PC-9 (cell line): ENCODE measurements at regions not wholly inside any gene's neighbourhood (a gene's known extent, or its start where the extent isn't known, plus 50 kb on each side); places are given as distances from the start of the nearest gene placed in this dataset.

Experiments
- BruUV-seq: library from RNA; stranded (reverse); fragments of 400-500 nt; replicated peaks from 2 replicates; lab custom pipeline; 2021; lab: Mats Ljungman, UMichigan
- CTCF ChIA-PET: fragments of 300-600 bp; sonication (Branson Sonifier 250); formaldehyde crosslinking; loops from one replicate; lab custom pipeline; 2022; ENCODE audit warnings: antibody characterized with exemption; lab: Charles Lee
- POLR2A ChIA-PET: fragments of 300-600 bp; sonication (Branson Sonifier 250); formaldehyde crosslinking; loops from one replicate; lab custom pipeline; 2022; ENCODE audit warnings: antibody characterized with exemption; ENCODE audit not compliant: unreplicated experiment; lab: Charles Lee
- DNase-seq, 2 experiments: peaks; one replicate each; pipeline versions ENCODE4 v3.0.0 to v3.0.0-alpha.2; 2015 to 2022; ENCODE audit warnings: mixed read lengths in 1 of 2
- H2AFZ ChIP-seq: fragments of 200-600 bp; sonication (generic); 2 replicates; pipeline ENCODE4 v1.8.1; 2017; ENCODE audit warnings: antibody characterized with exemption
- H3F3A ChIP-seq: fragments of 200-600 bp; sonication (generic); 2 replicates; pipeline ENCODE4 v1.8.1; 2017; ENCODE audit warnings: antibody characterized with exemption, mild to moderate bottlenecking, low read depth; ENCODE audit not compliant: insufficient read depth
- H3K27ac ChIP-seq: fragments of 200-600 bp; sonication (generic); 2 replicates; pipeline ENCODE4 v1.6.1; 2016; ENCODE audit warnings: mixed run types
- H3K27me3 ChIP-seq: fragments of 200-600 bp; sonication (generic); 2 replicates; pipeline ENCODE4 v1.6.1; 2016; ENCODE audit warnings: low read depth, mixed run types; ENCODE audit not compliant: insufficient read depth
- H3K36me3 ChIP-seq: fragments of 200-600 bp; sonication (generic); 2 replicates; pipeline ENCODE4 v1.6.1; 2016; ENCODE audit warnings: low read depth, mixed run types
- H3K4me1 ChIP-seq: fragments of 200-600 bp; sonication (generic); replicated peaks from 2 replicates; pipeline ENCODE4 v1.6.1; 2016; ENCODE audit warnings: mixed run types; ENCODE audit not compliant: insufficient read depth
- H3K4me2 ChIP-seq: fragments of 200-600 bp; sonication (generic); 2 replicates; pipeline ENCODE4 v1.6.1; 2017; ENCODE audit warnings: mixed run types
- H3K4me3 ChIP-seq: fragments of 200-600 bp; sonication (generic); 2 replicates; pipeline ENCODE4 v1.6.1; 2016; ENCODE audit warnings: mixed run types
- H3K79me2 ChIP-seq: fragments of 200-600 bp; sonication (generic); 2 replicates; pipeline ENCODE4 v1.6.1; 2017; ENCODE audit warnings: low read depth, mixed run types
- H3K9me2 ChIP-seq: fragments of 200-600 bp; sonication (generic); 2 replicates; pipeline ENCODE4 v1.8.1; 2017; ENCODE audit warnings: mild to moderate bottlenecking; ENCODE audit not compliant: insufficient read depth
- H3K9me3 ChIP-seq: fragments of 200-600 bp; sonication (generic); 2 replicates; pipeline ENCODE4 v1.8.1; 2016; ENCODE audit warnings: low read depth; ENCODE audit not compliant: insufficient read depth
- H4K20me1 ChIP-seq: fragments of 200-600 bp; sonication (generic); 2 replicates; pipeline ENCODE4 v1.8.1; 2017; ENCODE audit not compliant: insufficient read depth
- EZH2 ChIP-seq: fragments of 200-600 bp; sonication (generic); IDR thresholded peaks from 2 replicates; pipeline ENCODE4 v1.8.0; 2017; ENCODE audit warnings: antibody characterized with exemption, low read depth
- intact Hi-C: fragments of 100-400 bp; cut with micrococcal nuclease; formaldehyde crosslinking; loops from one replicate; pipeline ENCODE4 v1.10.0; 2022; ENCODE audit not compliant: unreplicated experiment
- TF ChIP-seq, protein P1 (sequence below): fragments of 200-600 bp; sonication (generic); conservative IDR thresholded peaks from 2 replicates; pipeline ENCODE4 v1.6.1; 2017; ENCODE audit warnings: mixed run types, antibody characterized with exemption, mild to moderate bottlenecking, moderate library complexity

DNA sequence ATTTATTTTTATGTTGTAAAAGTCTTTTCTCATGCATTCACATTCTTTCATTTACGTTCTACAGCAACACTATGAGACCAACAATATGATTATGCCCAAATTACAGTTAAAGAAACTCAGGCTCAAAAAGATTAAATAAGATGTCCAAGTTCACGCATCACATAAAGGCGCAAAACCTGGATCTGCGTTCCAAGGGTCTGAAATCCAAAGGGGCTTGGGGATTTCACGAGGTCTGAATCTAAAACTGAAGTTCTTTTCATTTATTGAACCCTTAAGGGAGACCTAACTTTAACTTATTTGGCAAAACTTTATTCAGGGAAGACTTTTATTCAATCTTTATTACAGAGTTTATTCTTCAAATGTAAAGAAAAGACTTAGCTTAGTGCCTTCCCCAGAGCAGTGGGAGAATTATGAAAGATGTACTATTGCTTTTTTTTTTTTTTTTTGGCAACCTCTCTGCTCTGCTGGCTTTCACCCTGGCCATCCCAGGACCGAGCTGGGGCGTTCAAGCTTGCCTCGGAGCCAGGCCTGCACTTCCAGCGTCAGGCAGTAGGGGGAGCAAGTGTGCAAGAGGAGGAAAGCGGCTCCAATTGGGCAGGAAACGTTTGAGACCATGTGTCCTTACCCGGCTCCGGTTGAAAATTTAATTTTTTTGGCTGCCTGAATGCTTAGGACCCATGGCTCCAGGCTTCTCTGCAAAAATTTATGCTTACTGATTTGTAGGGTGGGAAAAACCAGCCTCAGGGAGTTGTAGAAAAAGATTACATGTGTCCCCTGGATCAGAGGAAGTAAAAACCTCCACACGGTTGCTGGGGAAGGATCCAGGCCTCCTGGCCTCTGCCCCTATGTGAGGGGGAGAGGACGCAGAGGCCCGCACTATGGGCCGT, 344.3 kb upstream of the KLF3 start:
- Histone ChIP-seq H3K4me2 (peak overlapping the region; percentile 56), H3K4me1 (peaks cover 27% of the 10 kb centered on the region), H3F3A (peaks cover 27% of the 10 kb centered on the region), H3K79me2 (no peaks in the 10 kb centered on the region), H3K4me3 (peak overlapping the region; percentile 10; the same call in 1 of the 2 replicates), H3K36me3 (no peaks in the 10 kb centered on the region), H3K27me3 (no peaks in the 10 kb centered on the region), H3K9me2 (no peaks in the 10 kb centered on the region), H4K20me1 (no peaks in the 10 kb centered on the region), H3K9me3 (no peaks in the 10 kb centered on the region; the same call in 1 of the 2 replicates), H3K27ac (peak overlapping the region; percentile 76), H2AFZ (no peak overlapping the region; the same call in 1 of the 2 replicates)
- ChIA-PET CTCF (interaction anchor here (0.6 to 1.9 kb wide), 14 partner anchors 44 to 1007 kb away, joined by 3 to 20 read pairs (median 7); no protein-coding TSS in a partner anchor), POLR2A (interaction anchor here (0.6 kb wide), 2 partner anchors 27 to 109 kb away, joined by 4 to 5 read pairs; no protein-coding TSS in a partner anchor)
- BruUV-seq: no TSS peak
- TF ChIP-seq, protein P1, sequence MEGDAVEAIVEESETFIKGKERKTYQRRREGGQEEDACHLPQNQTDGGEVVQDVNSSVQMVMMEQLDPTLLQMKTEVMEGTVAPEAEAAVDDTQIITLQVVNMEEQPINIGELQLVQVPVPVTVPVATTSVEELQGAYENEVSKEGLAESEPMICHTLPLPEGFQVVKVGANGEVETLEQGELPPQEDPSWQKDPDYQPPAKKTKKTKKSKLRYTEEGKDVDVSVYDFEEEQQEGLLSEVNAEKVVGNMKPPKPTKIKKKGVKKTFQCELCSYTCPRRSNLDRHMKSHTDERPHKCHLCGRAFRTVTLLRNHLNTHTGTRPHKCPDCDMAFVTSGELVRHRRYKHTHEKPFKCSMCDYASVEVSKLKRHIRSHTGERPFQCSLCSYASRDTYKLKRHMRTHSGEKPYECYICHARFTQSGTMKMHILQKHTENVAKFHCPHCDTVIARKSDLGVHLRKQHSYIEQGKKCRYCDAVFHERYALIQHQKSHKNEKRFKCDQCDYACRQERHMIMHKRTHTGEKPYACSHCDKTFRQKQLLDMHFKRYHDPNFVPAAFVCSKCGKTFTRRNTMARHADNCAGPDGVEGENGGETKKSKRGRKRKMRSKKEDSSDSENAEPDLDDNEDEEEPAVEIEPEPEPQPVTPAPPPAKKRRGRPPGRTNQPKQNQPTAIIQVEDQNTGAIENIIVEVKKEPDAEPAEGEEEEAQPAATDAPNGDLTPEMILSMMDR: peak; percentile 98
- no peak for TF ChIP-seq EZH2
- DNase-seq: peak; percentile 79 to 92
- intact Hi-C loops: loop anchor here (1.0 to 5.0 kb wide), 9 partner anchors 44 to 409 kb away; no protein-coding TSS in a partner anchor

DNA sequence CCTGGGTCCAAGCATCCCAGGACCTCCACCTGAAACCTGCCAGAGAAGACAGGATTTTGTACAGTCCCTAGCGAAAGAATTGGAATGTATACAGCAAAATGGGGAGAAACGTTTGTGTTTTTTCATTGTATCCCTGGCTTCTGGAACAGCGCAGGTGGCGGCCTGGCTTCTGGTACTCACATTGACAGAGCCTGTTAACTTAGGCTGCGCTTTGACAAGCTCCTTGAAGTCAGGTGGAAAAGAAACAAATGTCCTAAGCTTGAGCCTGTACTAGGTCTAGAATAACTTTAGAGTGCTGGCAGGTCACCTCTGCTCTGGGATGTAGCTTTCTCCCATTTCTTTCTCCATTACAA, 343.7 kb upstream of the KLF3 start:
- H3K27ac ChIP-seq: peak overlapping the region; percentile 76; the same call in 1 of the 2 replicates
- intact Hi-C loops: loop anchor here (5.0 kb wide), 1 partner anchor 52 kb away; no protein-coding TSS in a partner anchor
- no peak overlapping the region for H3K4me3 ChIP-seq
- H3K9me3 ChIP-seq: no peaks in the 10 kb centered on the region; the same call in 1 of the 2 replicates
- no peaks in the 10 kb centered on the region for H4K20me1 ChIP-seq
- peak overlapping the region; percentile 21 for H3K4me2 ChIP-seq
- BruUV-seq: no TSS peak
- no peaks in the 10 kb centered on the region for H3K79me2 ChIP-seq
- ChIA-PET CTCF (interaction anchor here (0.6 to 1.9 kb wide), 7 partner anchors 45 to 408 kb away, joined by 3 to 14 read pairs (median 6); no protein-coding TSS in a partner anchor), POLR2A (no interaction called here)
- H3K9me2 ChIP-seq: no peaks in the 10 kb centered on the region
- H3K36me3 ChIP-seq: no peaks in the 10 kb centered on the region
- peaks cover 25% of the 10 kb centered on the region for H3F3A ChIP-seq
- H3K27me3 ChIP-seq: no peaks in the 10 kb centered on the region
- no peak for DNase-seq
- TF ChIP-seq EZH2: no peak
- TF ChIP-seq, protein P1: no peak
- H3K4me1 ChIP-seq: peaks cover 23% of the 10 kb centered on the region
- H2AFZ ChIP-seq: no peak overlapping the region; the same call in 1 of the 2 replicates

DNA sequence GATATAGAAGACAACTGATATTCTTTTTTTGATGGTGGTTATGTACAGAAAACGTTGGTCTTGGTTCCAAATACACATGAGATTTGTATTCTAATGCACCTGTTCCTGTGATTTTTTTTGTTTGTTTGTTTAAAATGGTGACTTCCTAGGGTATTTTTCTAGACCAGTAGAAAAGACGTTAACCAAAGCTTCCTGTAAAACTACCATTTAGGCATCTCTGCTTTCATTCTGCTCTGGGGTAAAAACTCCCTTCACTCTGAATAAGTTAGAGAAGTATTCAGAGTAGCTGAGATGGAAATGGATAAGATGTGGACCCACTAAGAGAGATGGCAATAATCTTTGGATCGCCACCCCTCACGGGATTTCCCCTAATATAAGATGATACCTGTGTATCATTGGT, 343.2 kb upstream of the KLF3 start:
- intact Hi-C loops: loop anchor here (5.0 kb wide), 1 partner anchor 51 kb away; no protein-coding TSS in a partner anchor
- Histone ChIP-seq H3K9me2 (no peaks in the 10 kb centered on the region), H3F3A (peaks cover 25% of the 10 kb centered on the region), H3K27ac (no peak overlapping the region), H3K36me3 (no peaks in the 10 kb centered on the region), H2AFZ (no peak overlapping the region), H3K4me3 (no peak overlapping the region), H3K9me3 (no peaks in the 10 kb centered on the region; the same call in 1 of the 2 replicates), H4K20me1 (no peaks in the 10 kb centered on the region), H3K27me3 (no peaks in the 10 kb centered on the region), H3K79me2 (no peaks in the 10 kb centered on the region), H3K4me2 (no peak overlapping the region), H3K4me1 (peaks cover 23% of the 10 kb centered on the region)
- no TSS peak for BruUV-seq
- DNase-seq: no peak
- CTCF ChIA-PET: interaction anchor here (0.6 to 0.7 kb wide), 2 partner anchors 121 to 253 kb away, joined by 3 read pairs; no protein-coding TSS in a partner anchor
- POLR2A ChIA-PET: no interaction called here
- no peak for TF ChIP-seq EZH2
- TF ChIP-seq, protein P1: no peak
